HG02610 (cell line): ENCODE measurements at regions not wholly inside any gene's neighbourhood (a gene's known extent, or its start where the extent isn't known, plus 50 kb on each side); places are given as distances from the start of the nearest gene placed in this dataset.

Source experiments
- ATAC-seq: cut with Tn5 transposase; IDR thresholded peaks from one replicate; pipeline ENCODE4 v1.9.1; 2021; ENCODE audit warnings: mild to moderate bottlenecking, moderate library complexity; ENCODE audit not compliant: unreplicated experiment

GRCh38 chr4:28148221-28148620 is 1287.6 kb downstream of the STIM2 start:
- no peak for ATAC-seq

- no peak for ATAC-seq
Measured at GRCh38 chr4:28149762-28150161, 1289.1 kb downstream of the STIM2 start.

GRCh38 chr4:28151314-28151713 is 1290.7 kb downstream of the STIM2 start:
- no peak for ATAC-seq

GRCh38 chr4:28167411-28167810 is 1306.8 kb downstream of the STIM2 start:
- ATAC-seq: no peak

- ATAC-seq: no peak
Measured at GRCh38 chr4:28176942-28177341, 1316.3 kb downstream of the STIM2 start.

GRCh38 chr4:28177641-28178040 is 1317.0 kb downstream of the STIM2 start:
- ATAC-seq: no peak

GRCh38 chr4:28179126-28179525 is 1318.5 kb downstream of the STIM2 start:
- ATAC-seq: no peak

- no peak for ATAC-seq
Measured at GRCh38 chr4:28209371-28209924, 1348.8 kb downstream of the STIM2 start.

GRCh38 chr4:28211676-28212470 is 1351.2 kb downstream of the STIM2 start:
- no peak for ATAC-seq

GRCh38 chr4:28221536-28221935 is 1360.9 kb downstream of the STIM2 start:
- ATAC-seq: no peak

- no peak for ATAC-seq
Measured at GRCh38 chr4:28225050-28225449, 1364.4 kb downstream of the STIM2 start.

- no peak for ATAC-seq
Measured at GRCh38 chr4:28225689-28226353, 1365.2 kb downstream of the STIM2 start.

GRCh38 chr4:28226962-28227361 is 1366.3 kb downstream of the STIM2 start:
- ATAC-seq: no peak

GRCh38 chr4:28227764-28228163 is 1367.1 kb downstream of the STIM2 start:
- no peak for ATAC-seq

- no peak for ATAC-seq
Measured at GRCh38 chr4:28228561-28229491, 1368.2 kb downstream of the STIM2 start.

GRCh38 chr4:28232376-28232775 is 1371.7 kb downstream of the STIM2 start:
- ATAC-seq: no peak

- no peak for ATAC-seq
Measured at GRCh38 chr4:28232951-28233350, 1372.3 kb downstream of the STIM2 start.

- no peak for ATAC-seq
Measured at GRCh38 chr4:28233724-28234123, 1373.1 kb downstream of the STIM2 start.

- no peak for ATAC-seq
Measured at GRCh38 chr4:28238876-28239275, 1378.2 kb downstream of the STIM2 start.

GRCh38 chr4:28241021-28241420 is 1380.4 kb downstream of the STIM2 start:
- ATAC-seq: no peak

- ATAC-seq: no peak
Measured at GRCh38 chr4:28247805-28248204, 1387.2 kb downstream of the STIM2 start.
